ENCODE measurements at regions not wholly inside any gene's neighbourhood (a gene's known extent, or its start where the extent isn't known, plus 50 kb on each side); places are given as distances from the start of the nearest gene placed in this dataset.

DNA sequence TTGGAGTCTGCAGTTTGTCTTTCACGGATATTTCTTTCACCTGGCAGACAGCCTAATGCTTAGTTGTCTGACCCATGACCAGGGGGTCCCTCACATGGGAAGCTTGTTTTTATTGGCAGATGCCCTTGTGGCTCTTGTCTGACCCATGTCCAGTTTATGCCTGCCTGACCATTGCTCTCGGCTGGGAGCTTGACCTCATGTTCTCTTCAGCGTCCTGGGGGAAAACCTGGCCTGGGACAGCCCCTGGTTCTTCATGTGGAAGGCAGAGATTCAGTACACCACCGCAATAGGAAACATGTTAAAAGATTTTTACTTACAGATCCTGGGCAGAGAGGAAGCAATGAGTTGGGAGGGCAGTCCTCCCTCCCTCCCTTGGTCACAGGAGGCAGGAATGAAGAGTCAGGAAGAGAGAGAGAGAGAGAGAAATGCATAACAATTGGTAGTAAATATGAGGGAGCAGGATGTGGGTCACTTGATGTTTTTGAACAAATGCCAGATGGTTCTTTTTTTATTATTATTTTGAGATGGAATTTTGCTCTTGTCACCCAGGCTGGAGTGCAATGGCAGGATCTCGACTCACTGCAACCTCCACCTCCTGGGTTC, 302.7 kb upstream of the MYOCD start:
- no peak for DNase-seq (ENCODE audit: low read depth, low spot score)
- no peak overlapping the region for H3K4me3 ChIP-seq (ENCODE audit: low read depth, low read length)
- TF ChIP-seq, protein P1, sequence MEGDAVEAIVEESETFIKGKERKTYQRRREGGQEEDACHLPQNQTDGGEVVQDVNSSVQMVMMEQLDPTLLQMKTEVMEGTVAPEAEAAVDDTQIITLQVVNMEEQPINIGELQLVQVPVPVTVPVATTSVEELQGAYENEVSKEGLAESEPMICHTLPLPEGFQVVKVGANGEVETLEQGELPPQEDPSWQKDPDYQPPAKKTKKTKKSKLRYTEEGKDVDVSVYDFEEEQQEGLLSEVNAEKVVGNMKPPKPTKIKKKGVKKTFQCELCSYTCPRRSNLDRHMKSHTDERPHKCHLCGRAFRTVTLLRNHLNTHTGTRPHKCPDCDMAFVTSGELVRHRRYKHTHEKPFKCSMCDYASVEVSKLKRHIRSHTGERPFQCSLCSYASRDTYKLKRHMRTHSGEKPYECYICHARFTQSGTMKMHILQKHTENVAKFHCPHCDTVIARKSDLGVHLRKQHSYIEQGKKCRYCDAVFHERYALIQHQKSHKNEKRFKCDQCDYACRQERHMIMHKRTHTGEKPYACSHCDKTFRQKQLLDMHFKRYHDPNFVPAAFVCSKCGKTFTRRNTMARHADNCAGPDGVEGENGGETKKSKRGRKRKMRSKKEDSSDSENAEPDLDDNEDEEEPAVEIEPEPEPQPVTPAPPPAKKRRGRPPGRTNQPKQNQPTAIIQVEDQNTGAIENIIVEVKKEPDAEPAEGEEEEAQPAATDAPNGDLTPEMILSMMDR (IDR thresholded peaks at IDR 0.05; ENCODE audit: insufficient read depth, low read length, missing control alignments): no peak
- ChIA-PET POLR2A (no interaction called here), CTCF (no interaction called here)

DNA sequence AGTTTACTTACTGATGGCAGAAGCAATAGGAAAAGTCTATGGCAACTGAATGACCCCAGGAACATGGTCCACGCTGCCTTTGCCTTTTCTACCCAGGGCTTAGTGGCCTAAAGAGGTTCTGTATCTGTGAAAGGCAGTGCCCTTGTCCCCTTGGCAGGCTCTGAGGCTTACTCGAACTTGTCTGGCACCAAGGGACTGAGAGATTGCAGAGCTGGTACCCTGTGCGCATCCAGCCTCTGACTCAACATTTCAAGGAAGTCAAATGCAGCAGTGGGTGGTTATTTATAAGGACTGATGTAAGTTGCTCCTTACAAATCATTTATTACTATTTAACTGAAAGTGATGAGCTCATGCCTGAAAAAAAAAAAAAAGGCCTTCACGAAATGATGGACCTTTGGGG, 299.9 kb upstream of the MYOCD start:
- ChIA-PET CTCF (interaction anchor here (1.0 to 1.1 kb wide), 2 partner anchors 13 to 28 kb away, joined by 4 read pairs; no protein-coding TSS in a partner anchor), POLR2A (interaction anchor here (0.6 kb wide), 1 partner anchor 1619 kb away, joined by 3 read pairs; no protein-coding TSS in a partner anchor)
- TF ChIP-seq, protein P1 (IDR thresholded peaks at IDR 0.05; ENCODE audit: insufficient read depth, low read length, missing control alignments): no peak
- no peak overlapping the region for H3K4me3 ChIP-seq (ENCODE audit: low read depth, low read length)
- DNase-seq (ENCODE audit: low read depth, low spot score): no peak

DNA sequence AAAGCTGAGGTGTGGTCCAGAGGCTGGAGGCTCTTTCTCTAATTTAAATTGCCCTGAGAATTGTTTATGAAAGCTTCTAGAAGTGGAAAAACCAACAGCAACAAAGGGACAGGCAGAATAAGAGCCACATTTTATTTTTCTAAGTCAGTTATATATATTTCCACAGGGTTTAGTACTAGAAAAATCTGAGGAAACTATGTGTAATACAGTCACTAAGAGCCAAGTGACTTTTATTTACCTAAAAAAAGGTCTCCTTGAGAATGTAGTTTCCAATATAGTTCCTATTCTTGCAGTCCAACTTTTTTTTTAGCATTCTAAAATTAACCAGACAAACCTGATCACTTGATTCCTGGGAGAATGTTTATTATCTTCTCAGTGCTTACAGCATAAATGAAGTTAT, 296.6 kb upstream of the MYOCD start:
- TF ChIP-seq, protein P1 (IDR thresholded peaks at IDR 0.05; ENCODE audit: insufficient read depth, low read length, missing control alignments): no peak
- CTCF ChIA-PET: no interaction called here
- no peak overlapping the region for H3K4me3 ChIP-seq (ENCODE audit: low read depth, low read length)
- POLR2A ChIA-PET: no interaction called here
- no peak for DNase-seq (ENCODE audit: low read depth, low spot score)

DNA sequence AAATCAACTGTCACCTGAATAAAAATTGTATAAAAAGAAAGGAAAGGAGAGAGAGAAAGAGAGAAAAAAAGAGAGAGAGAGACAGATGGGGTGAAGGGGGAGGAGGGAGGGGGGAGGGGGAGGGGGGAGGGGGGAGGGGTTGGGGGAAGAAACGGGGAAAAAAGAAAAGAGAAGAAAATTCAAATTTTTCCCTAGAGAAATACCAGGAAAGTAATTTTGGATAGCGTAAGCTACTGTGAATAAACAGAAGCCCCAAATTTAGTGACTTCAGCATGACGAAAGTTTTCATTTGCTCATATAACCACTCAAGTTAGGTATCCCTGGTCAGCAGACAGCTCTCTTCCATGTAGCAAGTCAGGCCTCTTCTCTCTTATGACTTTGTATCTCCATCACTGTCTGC, 289.4 kb upstream of the MYOCD start:
- no peak overlapping the region for H3K4me3 ChIP-seq (ENCODE audit: low read depth, low read length)
- TF ChIP-seq, protein P1 (IDR thresholded peaks at IDR 0.05; ENCODE audit: insufficient read depth, low read length, missing control alignments): no peak
- CTCF ChIA-PET: no interaction called here
- POLR2A ChIA-PET: no interaction called here
- DNase-seq (ENCODE audit: low read depth, low spot score): no peak

DNA sequence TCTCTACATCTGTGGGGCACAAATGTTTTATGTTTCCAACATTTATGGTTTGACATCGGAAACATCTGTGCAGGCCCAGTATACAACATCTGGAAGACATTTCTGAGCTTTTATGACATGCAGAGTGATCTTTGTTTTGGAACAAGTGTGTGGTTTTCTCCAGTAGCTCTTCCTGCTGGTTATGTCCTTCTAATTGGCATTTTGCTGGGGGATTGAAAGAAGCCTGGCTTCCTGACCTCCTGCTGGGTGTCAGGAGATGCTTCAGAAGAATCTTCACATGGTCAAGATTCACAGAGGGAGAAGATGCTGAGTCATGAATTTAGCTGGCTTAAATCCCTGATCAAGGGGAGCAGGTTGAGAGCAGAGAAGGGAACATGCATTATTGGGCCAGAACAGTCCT, 279.5 kb upstream of the MYOCD start:
- DNase-seq (ENCODE audit: low read depth, low spot score): no peak
- ChIA-PET POLR2A (interaction anchor here (0.6 kb wide), 2 partner anchors 94 to 284 kb away, joined by 3 read pairs; no protein-coding TSS in a partner anchor), CTCF (interaction anchor here (1.0 to 2.8 kb wide), 2 partner anchors 9 to 43 kb away, joined by 3 to 13 read pairs; no protein-coding TSS in a partner anchor)
- no peak overlapping the region for H3K4me3 ChIP-seq (ENCODE audit: low read depth, low read length)
- TF ChIP-seq, protein P1 (IDR thresholded peaks at IDR 0.05; ENCODE audit: insufficient read depth, low read length, missing control alignments): no peak

DNA sequence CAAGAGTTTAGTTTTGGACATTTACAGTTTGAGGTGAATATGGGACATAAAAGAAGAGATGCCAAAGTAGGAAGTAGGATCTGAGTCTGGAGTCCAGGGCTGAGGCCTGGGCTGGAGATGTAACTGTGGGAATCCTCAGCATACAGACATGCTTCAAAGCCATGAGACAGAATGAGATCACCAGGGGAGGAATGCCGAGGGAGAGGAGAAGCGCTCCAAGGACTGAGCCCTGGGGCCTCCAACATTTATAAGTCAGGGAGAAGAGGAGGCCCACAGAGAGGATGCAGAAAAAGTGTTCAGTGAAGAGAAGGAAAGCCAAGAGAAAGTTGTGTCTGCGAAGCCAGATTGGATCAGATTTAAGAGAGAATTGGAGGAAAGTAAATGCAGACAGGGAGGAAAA, 277.5 kb upstream of the MYOCD start:
- POLR2A ChIA-PET: no interaction called here
- CTCF ChIA-PET: no interaction called here
- peak; percentile 62 for DNase-seq (ENCODE audit: low read depth, low spot score)
- TF ChIP-seq, protein P1 (IDR thresholded peaks at IDR 0.05; ENCODE audit: insufficient read depth, low read length, missing control alignments): no peak
- H3K4me3 ChIP-seq (ENCODE audit: low read depth, low read length): no peak overlapping the region

All from AG04449 (cell line).